ENCODE measurements at regions not wholly inside any gene's neighbourhood (a gene's known extent, or its start where the extent isn't known, plus 50 kb on each side); places are given as distances from the start of the nearest gene placed in this dataset.

DNA sequence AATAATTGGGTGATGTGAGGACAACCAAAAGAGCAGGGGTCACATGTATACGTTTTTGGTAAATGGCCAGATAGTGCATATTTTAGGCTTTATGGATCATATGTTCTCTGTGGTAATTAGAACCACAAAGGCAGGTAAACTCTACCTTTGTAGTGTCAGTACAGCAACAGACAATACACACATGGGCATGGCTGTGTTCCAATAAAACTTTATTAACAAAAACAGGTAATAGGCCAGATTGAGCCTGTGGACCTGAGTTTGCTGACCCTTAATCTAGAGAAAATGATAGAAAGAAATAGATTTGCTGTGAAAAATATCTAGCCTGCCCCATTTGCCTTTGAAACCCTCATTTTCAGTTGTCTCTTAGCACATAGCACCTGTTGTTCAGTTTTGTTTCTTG is 177.2 kb upstream of the CXCR4 start:
- Histone ChIP-seq H3K79me2 (no peaks in the 10 kb centered on the region), H3K9ac (no peak overlapping the region), H3K9me3 (ENCODE audit: control insufficient read depth, low read length) (no peaks in the 10 kb centered on the region), H3K4me1 (no peaks in the 10 kb centered on the region), H3K27ac (no peak overlapping the region), H3K27me3 (ENCODE audit: control insufficient read depth, insufficient read depth, low read length) (no peaks in the 10 kb centered on the region), H3K4me2 (ENCODE audit: low read length) (no peak overlapping the region), H3K36me3 (ENCODE audit: control insufficient read depth, insufficient read depth, low read length) (no peaks in the 10 kb centered on the region), H2AFZ (no peak overlapping the region), H3K4me3 (ENCODE audit: low read depth, low read length) (no peak overlapping the region)
- TF ChIP-seq, protein P1, sequence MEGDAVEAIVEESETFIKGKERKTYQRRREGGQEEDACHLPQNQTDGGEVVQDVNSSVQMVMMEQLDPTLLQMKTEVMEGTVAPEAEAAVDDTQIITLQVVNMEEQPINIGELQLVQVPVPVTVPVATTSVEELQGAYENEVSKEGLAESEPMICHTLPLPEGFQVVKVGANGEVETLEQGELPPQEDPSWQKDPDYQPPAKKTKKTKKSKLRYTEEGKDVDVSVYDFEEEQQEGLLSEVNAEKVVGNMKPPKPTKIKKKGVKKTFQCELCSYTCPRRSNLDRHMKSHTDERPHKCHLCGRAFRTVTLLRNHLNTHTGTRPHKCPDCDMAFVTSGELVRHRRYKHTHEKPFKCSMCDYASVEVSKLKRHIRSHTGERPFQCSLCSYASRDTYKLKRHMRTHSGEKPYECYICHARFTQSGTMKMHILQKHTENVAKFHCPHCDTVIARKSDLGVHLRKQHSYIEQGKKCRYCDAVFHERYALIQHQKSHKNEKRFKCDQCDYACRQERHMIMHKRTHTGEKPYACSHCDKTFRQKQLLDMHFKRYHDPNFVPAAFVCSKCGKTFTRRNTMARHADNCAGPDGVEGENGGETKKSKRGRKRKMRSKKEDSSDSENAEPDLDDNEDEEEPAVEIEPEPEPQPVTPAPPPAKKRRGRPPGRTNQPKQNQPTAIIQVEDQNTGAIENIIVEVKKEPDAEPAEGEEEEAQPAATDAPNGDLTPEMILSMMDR (IDR thresholded peaks at IDR 0.05), result no peak

DNA sequence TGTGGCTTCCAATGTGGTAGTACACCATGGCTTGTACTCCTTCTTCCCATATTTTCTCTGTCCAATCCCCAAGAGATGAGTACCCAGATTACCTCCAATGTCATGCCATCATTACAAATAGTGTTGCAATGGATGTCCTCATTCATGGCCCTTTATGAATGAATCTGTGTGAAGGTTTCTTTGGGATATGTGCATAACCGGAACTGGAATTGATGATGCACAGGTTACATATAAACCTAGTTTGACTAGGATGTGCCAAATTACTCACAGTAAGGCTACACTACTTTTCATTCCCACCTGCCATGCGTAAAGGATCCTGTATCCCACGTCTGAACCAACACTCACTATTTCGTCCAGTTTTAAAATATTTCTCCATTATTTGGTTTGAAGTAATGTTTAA is 173.9 kb upstream of the CXCR4 start:
- Histone ChIP-seq H3K9me3 (ENCODE audit: control insufficient read depth, low read length) (no peaks in the 10 kb centered on the region), H3K27ac (no peak overlapping the region), H3K4me2 (ENCODE audit: low read length) (no peak overlapping the region), H3K4me3 (ENCODE audit: low read depth, low read length) (no peak overlapping the region), H3K9ac (no peak overlapping the region), H2AFZ (no peak overlapping the region), H3K79me2 (no peaks in the 10 kb centered on the region), H3K36me3 (ENCODE audit: control insufficient read depth, insufficient read depth, low read length) (no peaks in the 10 kb centered on the region), H3K27me3 (ENCODE audit: control insufficient read depth, insufficient read depth, low read length) (no peaks in the 10 kb centered on the region), H3K4me1 (no peaks in the 10 kb centered on the region)
- TF ChIP-seq, protein P1 (IDR thresholded peaks at IDR 0.05), result no peak

DNA sequence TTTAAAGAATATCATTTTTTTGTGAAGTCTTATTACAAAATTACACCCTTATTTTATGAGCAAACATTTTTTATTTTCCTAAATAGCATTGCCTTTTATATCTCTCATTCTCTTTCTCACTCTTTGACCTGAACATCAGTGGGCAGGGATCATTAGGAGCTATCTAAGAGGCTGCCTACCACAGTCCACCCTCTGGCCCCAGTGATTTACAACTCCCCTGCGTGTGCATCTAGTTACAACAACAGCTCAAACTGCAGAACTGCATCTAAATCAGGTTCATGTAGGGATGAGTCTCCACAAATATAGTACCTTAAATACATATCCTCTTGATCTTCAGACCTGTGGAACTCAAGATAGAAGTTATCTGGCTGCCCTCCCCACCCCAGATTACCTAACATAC is 172.4 kb upstream of the CXCR4 start:
- no peak overlapping the region for H3K4me3 ChIP-seq (ENCODE audit: low read depth, low read length)
- TF ChIP-seq, protein P1 (IDR thresholded peaks at IDR 0.05), result no peak
- no peak overlapping the region for H3K4me2 ChIP-seq (ENCODE audit: low read length)
- no peaks in the 10 kb centered on the region for H3K27me3 ChIP-seq (ENCODE audit: control insufficient read depth, insufficient read depth, low read length)
- no peaks in the 10 kb centered on the region for H3K36me3 ChIP-seq (ENCODE audit: control insufficient read depth, insufficient read depth, low read length)
- no peaks in the 10 kb centered on the region for H3K4me1 ChIP-seq
- no peak overlapping the region for H2AFZ ChIP-seq
- no peak overlapping the region for H3K9ac ChIP-seq
- H3K27ac ChIP-seq, result no peak overlapping the region
- H3K9me3 ChIP-seq (ENCODE audit: control insufficient read depth, low read length), result no peaks in the 10 kb centered on the region
- no peaks in the 10 kb centered on the region for H3K79me2 ChIP-seq

DNA sequence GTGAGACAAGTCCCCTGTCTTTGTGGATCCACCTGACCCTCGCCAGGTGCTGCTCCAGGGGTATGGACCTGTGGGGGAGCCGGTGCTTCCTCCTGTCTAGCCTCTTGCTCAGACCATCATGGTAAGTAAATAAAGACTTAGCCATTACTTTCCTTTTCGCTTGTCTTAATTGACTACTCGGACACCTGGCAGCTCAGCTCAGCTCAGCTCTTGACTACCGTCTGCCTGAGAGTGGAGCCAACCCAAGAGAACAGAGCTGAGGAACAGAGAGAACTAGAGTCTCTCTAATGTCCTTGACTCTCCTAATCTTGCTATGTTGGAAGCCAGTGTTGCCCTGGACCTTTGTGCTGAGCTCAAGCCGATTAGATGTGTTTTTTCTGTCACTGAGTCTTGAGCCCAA is 170.3 kb upstream of the CXCR4 start:
- no peaks in the 10 kb centered on the region for H3K4me1 ChIP-seq
- H2AFZ ChIP-seq, result no peak overlapping the region
- H3K4me3 ChIP-seq (ENCODE audit: low read depth, low read length), result no peak overlapping the region

DNA sequence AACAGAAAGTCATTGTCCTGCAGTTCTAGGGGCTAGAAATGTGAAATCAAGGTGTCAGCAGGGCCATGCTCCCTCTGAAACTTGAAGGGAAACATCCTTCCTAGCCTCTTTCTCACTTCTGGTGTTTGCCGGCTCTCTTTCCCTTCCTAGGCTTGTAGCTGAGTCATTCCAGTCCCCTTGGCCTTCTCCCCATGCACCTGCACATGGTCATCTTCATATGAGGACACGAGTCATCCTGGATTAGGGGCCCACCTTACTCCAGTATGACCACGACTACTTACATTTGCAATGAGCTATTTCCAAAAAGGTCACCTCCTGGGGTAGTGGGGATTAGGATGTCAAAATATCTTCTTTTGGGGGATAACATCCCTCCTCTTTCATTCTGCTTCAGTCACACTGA is 168.5 kb upstream of the CXCR4 start:
- Histone ChIP-seq H3K27me3 (ENCODE audit: control insufficient read depth, insufficient read depth, low read length) (no peaks in the 10 kb centered on the region), H3K4me3 (ENCODE audit: low read depth, low read length) (no peak overlapping the region), H3K27ac (no peak overlapping the region), H3K9ac (no peak overlapping the region), H3K36me3 (ENCODE audit: control insufficient read depth, insufficient read depth, low read length) (no peaks in the 10 kb centered on the region), H3K4me2 (ENCODE audit: low read length) (no peak overlapping the region), H3K9me3 (ENCODE audit: control insufficient read depth, low read length) (no peaks in the 10 kb centered on the region), H2AFZ (no peak overlapping the region), H3K79me2 (no peaks in the 10 kb centered on the region), H3K4me1 (no peaks in the 10 kb centered on the region)
- TF ChIP-seq, protein P1 (IDR thresholded peaks at IDR 0.05), result no peak

More for the DNA sequence above, 170.3 kb upstream of the CXCR4 start:
- Histone ChIP-seq H3K36me3 (ENCODE audit: control insufficient read depth, insufficient read depth, low read length) (no peaks in the 10 kb centered on the region), H3K9ac (no peak overlapping the region), H3K27ac (no peak overlapping the region), H3K27me3 (ENCODE audit: control insufficient read depth, insufficient read depth, low read length) (no peaks in the 10 kb centered on the region), H3K9me3 (ENCODE audit: control insufficient read depth, low read length) (no peaks in the 10 kb centered on the region), H3K4me2 (ENCODE audit: low read length) (no peak overlapping the region), H3K79me2 (no peaks in the 10 kb centered on the region)
- TF ChIP-seq, protein P1 (IDR thresholded peaks at IDR 0.05), result no peak

Data from parathyroid adenoma (tissue), 2 donors.